K562 (cell line): ENCODE measurements at regions not wholly inside any gene's neighbourhood (a gene's known extent, or its start where the extent isn't known, plus 50 kb on each side); places are given as distances from the start of the nearest gene placed in this dataset.

Source experiments
- U2AF1 ChIP-seq: fragments of 200-400 bp; formaldehyde crosslinking; optimal IDR thresholded peaks from 2 replicates; pipeline ENCODE3; 2017; ENCODE audit warnings: mild to moderate bottlenecking, low read depth, low read length, moderate library complexity
- TF ChIP-seq, protein P1 (sequence below): fragments of 450-650 bp; IDR thresholded peaks from 2 replicates; pipeline ENCODE4 v1.7.0; 2016; ENCODE audit warnings: borderline replicate concordance
- TF ChIP-seq, protein P2 (sequence below), 2 experiments: fragments of 450-650 bp; formaldehyde crosslinking in 1 of 2; IDR thresholded peaks; 2 replicates each; pipeline versions ENCODE4 v1.4.0 to v1.6.1; 2014 to 2020; ENCODE audit warnings: mild to moderate bottlenecking in 2 of 2, borderline replicate concordance in 1 of 2, low read depth in 1 of 2

- TF ChIP-seq, protein P1, sequence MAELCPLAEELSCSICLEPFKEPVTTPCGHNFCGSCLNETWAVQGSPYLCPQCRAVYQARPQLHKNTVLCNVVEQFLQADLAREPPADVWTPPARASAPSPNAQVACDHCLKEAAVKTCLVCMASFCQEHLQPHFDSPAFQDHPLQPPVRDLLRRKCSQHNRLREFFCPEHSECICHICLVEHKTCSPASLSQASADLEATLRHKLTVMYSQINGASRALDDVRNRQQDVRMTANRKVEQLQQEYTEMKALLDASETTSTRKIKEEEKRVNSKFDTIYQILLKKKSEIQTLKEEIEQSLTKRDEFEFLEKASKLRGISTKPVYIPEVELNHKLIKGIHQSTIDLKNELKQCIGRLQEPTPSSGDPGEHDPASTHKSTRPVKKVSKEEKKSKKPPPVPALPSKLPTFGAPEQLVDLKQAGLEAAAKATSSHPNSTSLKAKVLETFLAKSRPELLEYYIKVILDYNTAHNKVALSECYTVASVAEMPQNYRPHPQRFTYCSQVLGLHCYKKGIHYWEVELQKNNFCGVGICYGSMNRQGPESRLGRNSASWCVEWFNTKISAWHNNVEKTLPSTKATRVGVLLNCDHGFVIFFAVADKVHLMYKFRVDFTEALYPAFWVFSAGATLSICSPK = no peak
- TF ChIP-seq U2AF1 = no peak
- TF ChIP-seq, protein P2, sequence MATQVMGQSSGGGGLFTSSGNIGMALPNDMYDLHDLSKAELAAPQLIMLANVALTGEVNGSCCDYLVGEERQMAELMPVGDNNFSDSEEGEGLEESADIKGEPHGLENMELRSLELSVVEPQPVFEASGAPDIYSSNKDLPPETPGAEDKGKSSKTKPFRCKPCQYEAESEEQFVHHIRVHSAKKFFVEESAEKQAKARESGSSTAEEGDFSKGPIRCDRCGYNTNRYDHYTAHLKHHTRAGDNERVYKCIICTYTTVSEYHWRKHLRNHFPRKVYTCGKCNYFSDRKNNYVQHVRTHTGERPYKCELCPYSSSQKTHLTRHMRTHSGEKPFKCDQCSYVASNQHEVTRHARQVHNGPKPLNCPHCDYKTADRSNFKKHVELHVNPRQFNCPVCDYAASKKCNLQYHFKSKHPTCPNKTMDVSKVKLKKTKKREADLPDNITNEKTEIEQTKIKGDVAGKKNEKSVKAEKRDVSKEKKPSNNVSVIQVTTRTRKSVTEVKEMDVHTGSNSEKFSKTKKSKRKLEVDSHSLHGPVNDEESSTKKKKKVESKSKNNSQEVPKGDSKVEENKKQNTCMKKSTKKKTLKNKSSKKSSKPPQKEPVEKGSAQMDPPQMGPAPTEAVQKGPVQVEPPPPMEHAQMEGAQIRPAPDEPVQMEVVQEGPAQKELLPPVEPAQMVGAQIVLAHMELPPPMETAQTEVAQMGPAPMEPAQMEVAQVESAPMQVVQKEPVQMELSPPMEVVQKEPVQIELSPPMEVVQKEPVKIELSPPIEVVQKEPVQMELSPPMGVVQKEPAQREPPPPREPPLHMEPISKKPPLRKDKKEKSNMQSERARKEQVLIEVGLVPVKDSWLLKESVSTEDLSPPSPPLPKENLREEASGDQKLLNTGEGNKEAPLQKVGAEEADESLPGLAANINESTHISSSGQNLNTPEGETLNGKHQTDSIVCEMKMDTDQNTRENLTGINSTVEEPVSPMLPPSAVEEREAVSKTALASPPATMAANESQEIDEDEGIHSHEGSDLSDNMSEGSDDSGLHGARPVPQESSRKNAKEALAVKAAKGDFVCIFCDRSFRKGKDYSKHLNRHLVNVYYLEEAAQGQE (IDR thresholded peaks at IDR 0.05; ENCODE audit: borderline replicate concordance) = no peak
- TF ChIP-seq, protein P2 (CRISPR knock-in tag; IDR thresholded peaks at IDR 0.05; ENCODE audit: low read depth) = no peak
Measured at GRCh38 chr13:44322928-44323327, 50.7 kb upstream of the SERP2 start (continued).
